GM23338 (cell line): ENCODE measurements at regions not wholly inside any gene's neighbourhood (a gene's known extent, or its start where the extent isn't known, plus 50 kb on each side); places are given as distances from the start of the nearest gene placed in this dataset.

Source experiments
- ATAC-seq: fragments of 200-7000 bp; cut with Tn5 transposase; 3 replicates; pipeline ENCODE4 v1.9.1; 2020
- DNase-seq: peaks from one replicate; pipeline ENCODE4 v3.0.0-alpha.2; 2015; ENCODE audit warnings: low spot score
- H2AFZ ChIP-seq: fragments of 200-600 bp; sonication (generic); 2 replicates; pipeline ENCODE4 v1.8.0; 2016; ENCODE audit warnings: antibody characterized with exemption, mild to moderate bottlenecking, moderate library complexity
- H3F3A ChIP-seq: fragments of 200-600 bp; sonication (generic); replicated peaks from 2 replicates; pipeline ENCODE4 v1.8.0; 2017; ENCODE audit warnings: antibody characterized with exemption, mixed run types, low read depth
- H3K27ac ChIP-seq: fragments of 200-600 bp; sonication (generic); 2 replicates; pipeline ENCODE4 v1.6.1; 2016; ENCODE audit warnings: low read depth
- H3K27me3 ChIP-seq: fragments of 200-600 bp; sonication (generic); 2 replicates; pipeline ENCODE4 v1.8.0; 2016; ENCODE audit warnings: mild to moderate bottlenecking, mixed run types, moderate library complexity; ENCODE audit not compliant: insufficient read depth
- H3K36me3 ChIP-seq: fragments of 200-600 bp; sonication (generic); 2 replicates; pipeline ENCODE4 v1.8.0; 2016; ENCODE audit warnings: mild to moderate bottlenecking; ENCODE audit not compliant: insufficient read depth
- H3K4me1 ChIP-seq: fragments of 200-600 bp; sonication (generic); 2 replicates; pipeline ENCODE4 v1.8.0; 2016; ENCODE audit warnings: mild to moderate bottlenecking, moderate library complexity; ENCODE audit not compliant: insufficient read depth
- H3K4me2 ChIP-seq: fragments of 200-600 bp; sonication (generic); 2 replicates; pipeline ENCODE4 v1.7.1; 2017; ENCODE audit warnings: mixed run types
- H3K4me3 ChIP-seq: fragments of 200-600 bp; sonication (generic); 2 replicates; pipeline ENCODE4 v1.6.1; 2016; ENCODE audit warnings: mixed run types
- H3K79me2 ChIP-seq: fragments of 200-600 bp; sonication (generic); replicated peaks from 2 replicates; pipeline ENCODE4 v1.8.0; 2017; ENCODE audit warnings: mild to moderate bottlenecking; ENCODE audit not compliant: insufficient read depth
- H3K9me2 ChIP-seq: fragments of 200-600 bp; sonication (generic); 2 replicates; pipeline ENCODE4 v1.8.0; 2017; ENCODE audit not compliant: insufficient read depth
- H4K20me1 ChIP-seq: fragments of 200-600 bp; sonication (generic); replicated peaks from 2 replicates; pipeline ENCODE4 v1.8.0; 2017; ENCODE audit warnings: mild to moderate bottlenecking; ENCODE audit not compliant: insufficient read depth
- H3K27ac Mint-ChIP-seq: 2 replicates; pipeline ENCODE4 v1.8.0; 2020; ENCODE audit warnings: inconsistent platforms, mild to moderate bottlenecking, moderate library complexity, mixed read lengths
- H3K27me3 Mint-ChIP-seq: 3 replicates; pipeline ENCODE4 v1.8.0; 2022; ENCODE audit warnings: low read depth, mild to moderate bottlenecking, moderate library complexity, mixed read lengths, inconsistent platforms; ENCODE audit not compliant: insufficient read depth, poor library complexity
- H3K36me3 Mint-ChIP-seq: 3 replicates; pipeline ENCODE4 v1.8.0; 2021; ENCODE audit warnings: low read depth, mild to moderate bottlenecking, inconsistent platforms, moderate library complexity, mixed read lengths
- H3K4me1 Mint-ChIP-seq: 3 replicates; pipeline ENCODE4 v1.8.0; 2020; ENCODE audit warnings: mild to moderate bottlenecking, inconsistent platforms, mixed read lengths
- H3K4me3 Mint-ChIP-seq: 3 replicates; pipeline ENCODE4 v1.8.0; 2021; ENCODE audit warnings: moderate library complexity, mild to moderate bottlenecking, inconsistent platforms, mixed read lengths
- H3K9me3 Mint-ChIP-seq: 3 replicates; pipeline ENCODE4 v1.8.0; 2020; ENCODE audit warnings: moderate library complexity, mild to moderate bottlenecking, inconsistent platforms, mixed read lengths
- EZH2 ChIP-seq: fragments of 200-600 bp; sonication (generic); IDR thresholded peaks from one replicate; pipeline ENCODE4 v1.8.0; 2017; ENCODE audit warnings: antibody characterized with exemption, mild to moderate bottlenecking, low read depth; ENCODE audit not compliant: unreplicated experiment
- EZH2phosphoT487 ChIP-seq: fragments of 200-600 bp; sonication (generic); IDR thresholded peaks from one replicate; pipeline ENCODE4 v1.8.1; 2018; ENCODE audit warnings: antibody characterized with exemption; ENCODE audit not compliant: unreplicated experiment
- JUNB ChIP-seq: IDR thresholded peaks from one replicate; pipeline ENCODE4 v1.6.1; 2016; ENCODE audit warnings: antibody characterized with exemption; ENCODE audit not compliant: unreplicated experiment
- NANOG ChIP-seq: IDR thresholded peaks from 2 replicates; pipeline ENCODE4 v1.6.1; 2016; ENCODE audit warnings: antibody characterized with exemption, borderline replicate concordance
- POLR2AphosphoS5 ChIP-seq: IDR thresholded peaks from 2 replicates; pipeline ENCODE4 v1.6.1; 2016; ENCODE audit warnings: antibody characterized with exemption, low read depth
- REST ChIP-seq: IDR thresholded peaks from one replicate; pipeline ENCODE4 v1.6.1; 2018; ENCODE audit warnings: antibody characterized with exemption; ENCODE audit not compliant: unreplicated experiment
- STAT1 ChIP-seq: IDR thresholded peaks from one replicate; pipeline ENCODE4 v1.6.1; 2016; ENCODE audit warnings: antibody characterized with exemption; ENCODE audit not compliant: unreplicated experiment
- ZNF114 ChIP-seq: fragments of 250-450 bp; sonication (Bioruptor Pico); IDR thresholded peaks from 2 replicates; pipeline ENCODE4 v1.5.0; 2020; ENCODE audit warnings: mild to moderate bottlenecking, moderate library complexity
- ZNF331 ChIP-seq: fragments of 250-450 bp; sonication (Bioruptor Pico); IDR thresholded peaks from 2 replicates; pipeline ENCODE4 v1.5.0; 2020; ENCODE audit warnings: low read depth, mild to moderate bottlenecking, moderate library complexity
- TF ChIP-seq, protein P1 (sequence below): fragments of 250-450 bp; sonication (Bioruptor Pico); IDR thresholded peaks from 2 replicates; pipeline ENCODE4 v1.5.0; 2020; ENCODE audit warnings: mild to moderate bottlenecking, moderate library complexity

DNA sequence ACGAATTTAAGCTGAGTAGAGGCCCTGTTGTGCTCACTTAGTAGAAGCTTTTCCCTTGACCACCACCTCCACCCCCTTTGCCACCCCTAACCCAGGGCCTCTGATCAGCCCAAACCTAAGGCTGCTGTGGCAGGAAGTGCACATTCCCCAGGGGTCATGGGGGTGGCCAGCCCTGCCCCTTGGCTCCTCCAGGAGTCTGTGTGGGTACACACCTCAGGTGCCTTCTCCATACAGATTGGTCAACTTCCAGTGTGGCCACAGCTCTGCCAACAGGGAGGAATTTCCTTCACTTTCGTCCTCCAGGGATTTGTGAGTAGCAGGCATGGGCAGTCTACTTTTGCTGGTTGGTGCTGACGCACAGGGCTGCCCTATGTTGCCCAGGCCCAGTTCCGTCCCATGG, 249.9 kb upstream of the ZNF32 start:
- DNase-seq, result no peak
- no peak overlapping the region for H3K4me3 ChIP-seq
- no peaks in the 10 kb centered on the region for H3K27me3 ChIP-seq
- H2AFZ ChIP-seq, result no peak overlapping the region
- Mint-ChIP-seq H3K36me3 (no peaks in the 10 kb centered on the region; the same call in 2 of the 3 replicates), H3K27me3 (peaks cover 8% of the 10 kb centered on the region), H3K4me1 (no peaks in the 10 kb centered on the region), H3K9me3 (peaks cover 4% of the 10 kb centered on the region; the same call in 2 of the 3 replicates), H3K4me3 (no peak overlapping the region), H3K27ac (no peak overlapping the region)
- no peaks in the 10 kb centered on the region for H3K79me2 ChIP-seq
- no peaks in the 10 kb centered on the region for H4K20me1 ChIP-seq
- no peaks in the 10 kb centered on the region for H3F3A ChIP-seq
- TF ChIP-seq NANOG, result no peak
- TF ChIP-seq, protein P1, sequence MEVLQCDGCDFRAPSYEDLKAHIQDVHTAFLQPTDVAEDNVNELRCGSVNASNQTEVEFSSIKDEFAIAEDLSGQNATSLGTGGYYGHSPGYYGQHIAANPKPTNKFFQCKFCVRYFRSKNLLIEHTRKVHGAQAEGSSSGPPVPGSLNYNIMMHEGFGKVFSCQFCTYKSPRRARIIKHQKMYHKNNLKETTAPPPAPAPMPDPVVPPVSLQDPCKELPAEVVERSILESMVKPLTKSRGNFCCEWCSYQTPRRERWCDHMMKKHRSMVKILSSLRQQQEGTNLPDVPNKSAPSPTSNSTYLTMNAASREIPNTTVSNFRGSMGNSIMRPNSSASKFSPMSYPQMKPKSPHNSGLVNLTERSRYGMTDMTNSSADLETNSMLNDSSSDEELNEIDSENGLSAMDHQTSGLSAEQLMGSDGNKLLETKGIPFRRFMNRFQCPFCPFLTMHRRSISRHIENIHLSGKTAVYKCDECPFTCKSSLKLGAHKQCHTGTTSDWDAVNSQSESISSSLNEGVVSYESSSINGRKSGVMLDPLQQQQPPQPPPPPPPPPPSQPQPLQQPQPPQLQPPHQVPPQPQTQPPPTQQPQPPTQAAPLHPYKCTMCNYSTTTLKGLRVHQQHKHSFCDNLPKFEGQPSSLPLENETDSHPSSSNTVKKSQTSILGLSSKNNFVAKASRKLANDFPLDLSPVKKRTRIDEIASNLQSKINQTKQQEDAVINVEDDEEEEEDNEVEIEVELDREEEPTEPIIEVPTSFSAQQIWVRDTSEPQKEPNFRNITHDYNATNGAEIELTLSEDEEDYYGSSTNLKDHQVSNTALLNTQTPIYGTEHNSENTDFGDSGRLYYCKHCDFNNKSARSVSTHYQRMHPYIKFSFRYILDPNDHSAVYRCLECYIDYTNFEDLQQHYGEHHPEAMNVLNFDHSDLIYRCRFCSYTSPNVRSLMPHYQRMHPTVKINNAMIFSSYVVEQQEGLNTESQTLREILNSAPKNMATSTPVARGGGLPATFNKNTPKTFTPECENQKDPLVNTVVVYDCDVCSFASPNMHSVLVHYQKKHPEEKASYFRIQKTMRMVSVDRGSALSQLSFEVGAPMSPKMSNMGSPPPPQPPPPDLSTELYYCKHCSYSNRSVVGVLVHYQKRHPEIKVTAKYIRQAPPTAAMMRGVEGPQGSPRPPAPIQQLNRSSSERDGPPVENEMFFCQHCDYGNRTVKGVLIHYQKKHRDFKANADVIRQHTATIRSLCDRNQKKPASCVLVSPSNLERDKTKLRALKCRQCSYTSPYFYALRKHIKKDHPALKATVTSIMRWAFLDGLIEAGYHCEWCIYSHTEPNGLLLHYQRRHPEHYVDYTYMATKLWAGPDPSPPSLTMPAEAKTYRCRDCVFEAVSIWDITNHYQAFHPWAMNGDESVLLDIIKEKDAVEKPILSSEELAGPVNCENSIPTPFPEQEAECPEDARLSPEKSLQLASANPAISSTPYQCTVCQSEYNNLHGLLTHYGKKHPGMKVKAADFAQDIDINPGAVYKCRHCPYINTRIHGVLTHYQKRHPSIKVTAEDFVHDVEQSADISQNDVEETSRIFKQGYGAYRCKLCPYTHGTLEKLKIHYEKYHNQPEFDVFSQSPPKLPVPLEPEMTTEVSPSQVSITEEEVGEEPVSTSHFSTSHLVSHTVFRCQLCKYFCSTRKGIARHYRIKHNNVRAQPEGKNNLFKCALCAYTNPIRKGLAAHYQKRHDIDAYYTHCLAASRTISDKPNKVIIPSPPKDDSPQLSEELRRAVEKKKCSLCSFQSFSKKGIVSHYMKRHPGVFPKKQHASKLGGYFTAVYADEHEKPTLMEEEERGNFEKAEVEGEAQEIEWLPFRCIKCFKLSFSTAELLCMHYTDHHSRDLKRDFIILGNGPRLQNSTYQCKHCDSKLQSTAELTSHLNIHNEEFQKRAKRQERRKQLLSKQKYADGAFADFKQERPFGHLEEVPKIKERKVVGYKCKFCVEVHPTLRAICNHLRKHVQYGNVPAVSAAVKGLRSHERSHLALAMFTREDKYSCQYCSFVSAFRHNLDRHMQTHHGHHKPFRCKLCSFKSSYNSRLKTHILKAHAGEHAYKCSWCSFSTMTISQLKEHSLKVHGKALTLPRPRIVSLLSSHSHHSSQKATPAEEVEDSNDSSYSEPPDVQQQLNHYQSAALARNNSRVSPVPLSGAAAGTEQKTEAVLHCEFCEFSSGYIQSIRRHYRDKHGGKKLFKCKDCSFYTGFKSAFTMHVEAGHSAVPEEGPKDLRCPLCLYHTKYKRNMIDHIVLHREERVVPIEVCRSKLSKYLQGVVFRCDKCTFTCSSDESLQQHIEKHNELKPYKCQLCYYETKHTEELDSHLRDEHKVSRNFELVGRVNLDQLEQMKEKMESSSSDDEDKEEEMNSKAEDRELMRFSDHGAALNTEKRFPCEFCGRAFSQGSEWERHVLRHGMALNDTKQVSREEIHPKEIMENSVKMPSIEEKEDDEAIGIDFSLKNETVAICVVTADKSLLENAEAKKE (CRISPR knock-in tag), result no peak
- TF ChIP-seq REST, result no peak
- TF ChIP-seq EZH2, result no peak
- TF ChIP-seq STAT1, result no peak
- TF ChIP-seq POLR2AphosphoS5, result no peak
- no peak for TF ChIP-seq ZNF331 (CRISPR knock-in tag)
- no peak for TF ChIP-seq EZH2phosphoT487
- TF ChIP-seq JUNB, result no peak
- TF ChIP-seq ZNF114, result no peak
- peaks cover 10% of the 10 kb centered on the region for H3K9me2 ChIP-seq
- no peaks in the 10 kb centered on the region for H3K4me1 ChIP-seq
- no peak overlapping the region for H3K4me2 ChIP-seq
- no peak for ATAC-seq
- no peaks in the 10 kb centered on the region for H3K36me3 ChIP-seq
- H3K27ac ChIP-seq, result no peak overlapping the region
